VCaP (cell line): ENCODE measurements at regions not wholly inside any gene's neighbourhood (a gene's known extent, or its start where the extent isn't known, plus 50 kb on each side); places are given as distances from the start of the nearest gene placed in this dataset.

Source experiments
- H3K27ac ChIP-seq: fragments of 450-650 bp; 2 replicates; pipeline ENCODE4 v1.5.1; 2017
- TF ChIP-seq, protein P1 (sequence below): fragments of 450-650 bp; conservative IDR thresholded peaks from 2 replicates; pipeline ENCODE4 v1.5.1; 2017; ENCODE audit warnings: mild to moderate bottlenecking, moderate library complexity

DNA sequence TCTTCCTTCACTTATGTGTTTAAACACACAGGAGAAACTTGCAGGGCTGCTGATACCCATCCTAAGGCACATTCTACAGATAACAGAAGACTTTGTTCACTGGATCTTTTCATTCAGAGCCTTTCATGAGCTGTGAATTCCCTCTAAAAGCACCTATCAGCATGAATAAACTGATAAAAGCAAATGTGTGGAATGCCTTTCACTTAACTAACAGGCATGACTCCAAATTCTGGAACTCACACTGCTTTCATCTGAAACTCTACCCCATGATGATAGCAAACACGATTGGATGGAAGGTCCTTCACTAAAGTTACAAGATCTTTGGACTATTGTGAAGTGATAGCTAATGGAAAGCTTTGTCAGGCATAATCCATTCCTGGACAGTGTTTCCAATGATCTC lies 457.3 kb downstream of the EFNB2 start:
- H3K27ac ChIP-seq = no peak overlapping the region

DNA sequence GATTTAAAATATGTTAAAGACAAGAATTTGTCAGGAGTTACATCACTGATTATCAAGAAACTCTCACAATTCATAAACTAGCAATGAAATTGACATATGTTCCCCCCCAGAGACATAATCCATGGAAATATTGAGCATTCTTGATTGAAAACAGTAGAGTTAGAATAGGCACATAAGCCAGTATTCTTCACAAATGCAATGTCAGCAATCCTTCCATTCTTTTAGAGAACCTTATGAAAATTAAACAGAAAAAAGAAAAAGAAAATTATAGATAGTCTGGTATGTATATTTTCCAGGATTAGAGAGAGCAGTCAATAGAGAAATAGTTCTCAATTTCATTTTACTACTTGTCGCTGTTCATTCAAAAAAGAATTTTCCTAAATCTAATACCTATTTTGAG lies 458.4 kb downstream of the EFNB2 start:
- H3K27ac ChIP-seq = no peak overlapping the region
- TF ChIP-seq, protein P1, sequence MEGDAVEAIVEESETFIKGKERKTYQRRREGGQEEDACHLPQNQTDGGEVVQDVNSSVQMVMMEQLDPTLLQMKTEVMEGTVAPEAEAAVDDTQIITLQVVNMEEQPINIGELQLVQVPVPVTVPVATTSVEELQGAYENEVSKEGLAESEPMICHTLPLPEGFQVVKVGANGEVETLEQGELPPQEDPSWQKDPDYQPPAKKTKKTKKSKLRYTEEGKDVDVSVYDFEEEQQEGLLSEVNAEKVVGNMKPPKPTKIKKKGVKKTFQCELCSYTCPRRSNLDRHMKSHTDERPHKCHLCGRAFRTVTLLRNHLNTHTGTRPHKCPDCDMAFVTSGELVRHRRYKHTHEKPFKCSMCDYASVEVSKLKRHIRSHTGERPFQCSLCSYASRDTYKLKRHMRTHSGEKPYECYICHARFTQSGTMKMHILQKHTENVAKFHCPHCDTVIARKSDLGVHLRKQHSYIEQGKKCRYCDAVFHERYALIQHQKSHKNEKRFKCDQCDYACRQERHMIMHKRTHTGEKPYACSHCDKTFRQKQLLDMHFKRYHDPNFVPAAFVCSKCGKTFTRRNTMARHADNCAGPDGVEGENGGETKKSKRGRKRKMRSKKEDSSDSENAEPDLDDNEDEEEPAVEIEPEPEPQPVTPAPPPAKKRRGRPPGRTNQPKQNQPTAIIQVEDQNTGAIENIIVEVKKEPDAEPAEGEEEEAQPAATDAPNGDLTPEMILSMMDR = no peak

More for the DNA sequence above, 457.3 kb downstream of the EFNB2 start:
- TF ChIP-seq, protein P1 = no peak

DNA sequence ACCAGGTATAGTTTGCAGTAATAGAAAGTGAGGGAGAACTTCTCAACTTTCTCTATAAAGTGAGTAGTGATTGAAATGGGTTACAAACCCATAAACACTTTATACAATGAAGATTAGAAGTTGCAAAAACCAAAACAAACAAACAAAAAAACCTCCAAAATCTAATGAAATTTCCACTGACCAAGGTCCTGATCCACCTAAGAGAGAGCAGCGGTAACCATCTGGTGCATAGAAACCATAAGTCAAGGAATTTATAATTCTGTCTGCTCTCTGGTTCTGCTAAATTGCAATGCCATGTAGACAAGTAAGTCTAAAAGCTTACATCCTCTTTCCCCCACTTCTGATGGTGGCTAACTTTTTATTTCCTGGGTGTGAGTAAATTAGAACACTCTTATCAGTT lies 463.4 kb downstream of the EFNB2 start:
- TF ChIP-seq, protein P1 = no peak
- H3K27ac ChIP-seq = no peak overlapping the region

DNA sequence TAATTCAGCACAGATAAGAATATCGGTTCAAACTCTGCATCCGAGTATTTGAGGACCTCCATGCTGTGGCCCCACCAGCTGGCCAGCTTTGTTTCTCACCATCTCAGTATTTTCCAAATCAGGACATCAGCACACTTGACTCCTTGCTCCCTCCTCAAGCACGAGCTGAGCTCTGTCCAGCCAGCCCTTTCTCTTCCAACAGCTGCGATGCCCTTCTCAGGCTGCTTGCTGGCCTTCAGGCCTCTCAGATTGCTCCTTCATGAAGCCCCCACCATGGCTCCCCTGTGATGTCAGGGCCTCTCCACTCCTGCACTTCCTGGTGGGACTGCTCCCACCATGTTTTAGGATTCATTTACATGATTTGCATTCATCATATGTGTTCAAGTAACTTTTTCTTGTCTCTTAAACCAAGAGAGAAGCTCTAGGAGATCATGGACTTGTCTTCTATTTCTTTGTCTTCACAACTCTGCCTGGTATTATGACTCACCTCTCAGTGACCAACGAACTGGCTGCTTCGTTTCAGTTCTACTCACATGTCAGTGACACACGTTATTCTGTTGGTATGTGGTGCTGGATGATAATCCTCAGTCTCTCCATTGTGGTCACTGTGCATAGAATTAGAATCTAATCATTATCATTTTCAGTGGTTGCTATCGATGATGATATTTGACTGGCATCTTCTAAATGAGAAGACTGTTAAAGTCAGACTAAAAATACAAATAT lies 471.7 kb downstream of the EFNB2 start:
- TF ChIP-seq, protein P1 = no peak
- H3K27ac ChIP-seq = no peak overlapping the region

DNA sequence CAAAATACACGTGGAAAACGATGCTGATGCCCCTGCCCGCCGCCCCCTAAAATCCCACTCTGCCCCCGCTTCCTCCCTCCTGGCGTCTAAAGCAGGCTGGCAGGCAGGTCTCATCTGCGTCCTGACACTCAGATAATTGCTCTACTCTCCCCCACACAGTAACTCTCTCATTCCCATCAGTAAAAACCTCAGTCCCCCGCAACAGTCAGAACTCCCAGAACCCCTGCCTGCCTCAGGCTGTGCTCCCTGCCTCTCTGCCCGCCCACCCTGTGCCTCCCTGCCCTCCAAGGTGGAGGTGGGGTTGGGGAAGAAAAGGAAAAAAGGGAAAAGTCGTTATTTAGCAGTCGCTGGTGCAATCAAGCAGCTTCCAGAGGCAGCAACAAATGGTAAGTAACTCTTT lies 473.7 kb downstream of the EFNB2 start:
- H3K27ac ChIP-seq = no peak overlapping the region
- TF ChIP-seq, protein P1 = no peak

DNA sequence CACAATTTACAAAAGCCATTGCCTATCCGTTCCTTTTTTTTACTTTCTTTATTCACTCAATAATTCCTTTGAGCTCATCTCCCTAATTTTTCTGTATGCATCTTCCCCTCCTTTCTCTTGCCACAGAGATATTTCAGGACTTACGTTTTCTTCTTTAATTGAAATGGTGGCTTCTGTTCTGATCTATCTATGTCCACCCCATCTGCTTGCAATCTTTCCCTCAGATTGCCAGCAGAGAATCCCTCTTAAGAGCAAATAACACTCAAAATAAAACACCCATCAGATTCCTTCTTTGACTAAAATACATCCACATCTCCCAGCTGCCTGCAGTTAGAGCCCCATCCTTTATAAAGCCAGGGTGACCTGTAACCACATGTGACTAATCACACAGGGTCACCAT lies 478.6 kb downstream of the EFNB2 start:
- no peak overlapping the region for H3K27ac ChIP-seq

DNA sequence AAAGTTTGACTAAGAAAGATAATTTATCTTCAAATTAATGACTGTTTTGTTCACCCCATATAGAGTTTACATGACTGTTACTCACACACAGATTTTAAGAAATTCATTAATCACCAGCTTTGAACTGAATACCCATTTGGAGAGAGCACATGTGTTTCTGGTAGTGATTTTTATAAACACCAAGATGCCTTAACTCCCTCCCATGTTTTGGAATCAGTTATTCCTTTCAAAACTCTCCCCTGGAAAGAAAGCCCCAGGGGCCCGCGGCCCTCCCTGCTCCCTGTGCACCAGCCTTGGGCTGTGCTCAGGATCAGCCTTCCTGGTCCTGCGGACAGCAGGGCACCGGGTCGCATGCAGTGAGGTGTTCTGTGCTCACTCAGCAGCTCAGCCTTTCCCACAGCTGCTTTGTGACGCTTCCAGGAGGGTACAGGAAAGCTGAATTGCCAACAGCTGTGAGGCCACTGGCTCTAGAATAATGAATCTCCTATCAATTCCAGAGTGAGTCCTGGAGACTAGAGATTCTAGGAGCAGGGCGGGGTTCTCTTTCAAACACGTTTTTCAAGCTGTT lies 483.2 kb downstream of the EFNB2 start:
- TF ChIP-seq, protein P1 = no peak
- no peak overlapping the region for H3K27ac ChIP-seq

More for the DNA sequence above, 478.6 kb downstream of the EFNB2 start:
- TF ChIP-seq, protein P1 = no peak
